ENCODE measurements at regions not wholly inside any gene's neighbourhood (a gene's known extent, or its start where the extent isn't known, plus 50 kb on each side); places are given as distances from the start of the nearest gene placed in this dataset.

- DNase-seq (ENCODE audit: low spot score) (no peak), ATAC-seq (ENCODE audit: low read depth) (no peak)
- Histone ChIP-seq H3K36me3 (ENCODE audit: low read depth) (no peaks in the 10 kb centered on the region), H3K4me1 (ENCODE audit: insufficient read depth, poor library complexity, severe bottlenecking) (no peaks in the 10 kb centered on the region), H3K4me3 (ENCODE audit: severe bottlenecking) (no peak overlapping the region), H3K27ac (ENCODE audit: poor library complexity, severe bottlenecking) (no peak overlapping the region), H3K27me3 (ENCODE audit: insufficient read depth, poor library complexity, severe bottlenecking) (peaks cover 5% of the 10 kb centered on the region), H3K9me3 (ENCODE audit: severe bottlenecking) (no peaks in the 10 kb centered on the region)
- TF ChIP-seq CTCF (IDR thresholded peaks at IDR 0.05; ENCODE audit: poor library complexity, severe bottlenecking): no peak
Observed at GRCh38 chr2:106703161-106703560, 182.8 kb downstream of the ST6GAL2 start.

- ATAC-seq (ENCODE audit: low read depth): no peak
- Histone ChIP-seq H3K9me3 (ENCODE audit: severe bottlenecking) (no peaks in the 10 kb centered on the region), H3K4me1 (ENCODE audit: insufficient read depth, poor library complexity, severe bottlenecking) (no peaks in the 10 kb centered on the region), H3K36me3 (ENCODE audit: low read depth) (no peaks in the 10 kb centered on the region), H3K27me3 (ENCODE audit: insufficient read depth, poor library complexity, severe bottlenecking) (peaks cover under 1% of the 10 kb centered on the region), H3K4me3 (ENCODE audit: severe bottlenecking) (no peak overlapping the region), H3K27ac (ENCODE audit: poor library complexity, severe bottlenecking) (no peak overlapping the region)
- DNase-seq (ENCODE audit: low spot score): no peak
- TF ChIP-seq CTCF (IDR thresholded peaks at IDR 0.05; ENCODE audit: poor library complexity, severe bottlenecking): no peak
Observed at GRCh38 chr2:106704798-106705197, 181.2 kb downstream of the ST6GAL2 start.

GRCh38 chr2:106705877-106706276 is 180.1 kb downstream of the ST6GAL2 start:
- no peak for DNase-seq (ENCODE audit: low spot score)
- H3K9me3 ChIP-seq (ENCODE audit: severe bottlenecking): no peaks in the 10 kb centered on the region
- no peak for TF ChIP-seq CTCF (IDR thresholded peaks at IDR 0.05; ENCODE audit: poor library complexity, severe bottlenecking)

GRCh38 chr2:106706283-106706682 is 179.7 kb downstream of the ST6GAL2 start:
- Histone ChIP-seq H3K27ac (ENCODE audit: poor library complexity, severe bottlenecking) (no peak overlapping the region), H3K36me3 (ENCODE audit: low read depth) (no peaks in the 10 kb centered on the region), H3K4me3 (ENCODE audit: severe bottlenecking) (no peak overlapping the region), H3K9me3 (ENCODE audit: severe bottlenecking) (no peaks in the 10 kb centered on the region), H3K27me3 (ENCODE audit: insufficient read depth, poor library complexity, severe bottlenecking) (no peaks in the 10 kb centered on the region), H3K4me1 (ENCODE audit: insufficient read depth, poor library complexity, severe bottlenecking) (no peaks in the 10 kb centered on the region)
- ATAC-seq (ENCODE audit: low read depth): no peak
- no peak for DNase-seq (ENCODE audit: low spot score)
- TF ChIP-seq CTCF (IDR thresholded peaks at IDR 0.05; ENCODE audit: poor library complexity, severe bottlenecking): no peak

More at GRCh38 chr2:106705877-106706276, 180.1 kb downstream of the ST6GAL2 start:
- H3K4me1 ChIP-seq (ENCODE audit: insufficient read depth, poor library complexity, severe bottlenecking): no peaks in the 10 kb centered on the region
- H3K36me3 ChIP-seq (ENCODE audit: low read depth): no peaks in the 10 kb centered on the region
- no peaks in the 10 kb centered on the region for H3K27me3 ChIP-seq (ENCODE audit: insufficient read depth, poor library complexity, severe bottlenecking)
- ATAC-seq (ENCODE audit: low read depth): no peak
- H3K4me3 ChIP-seq (ENCODE audit: severe bottlenecking): no peak overlapping the region
- no peak overlapping the region for H3K27ac ChIP-seq (ENCODE audit: poor library complexity, severe bottlenecking)

GRCh38 chr2:106708209-106708608 is 177.8 kb downstream of the ST6GAL2 start:
- ATAC-seq (ENCODE audit: low read depth) (no peak), DNase-seq (ENCODE audit: low spot score) (no peak)
- no peak overlapping the region for H3K4me3 ChIP-seq (ENCODE audit: severe bottlenecking)
- no peaks in the 10 kb centered on the region for H3K4me1 ChIP-seq (ENCODE audit: insufficient read depth, poor library complexity, severe bottlenecking)
- no peaks in the 10 kb centered on the region for H3K36me3 ChIP-seq (ENCODE audit: low read depth)
- H3K9me3 ChIP-seq (ENCODE audit: severe bottlenecking): no peaks in the 10 kb centered on the region
- H3K27ac ChIP-seq (ENCODE audit: poor library complexity, severe bottlenecking): no peak overlapping the region
- H3K27me3 ChIP-seq (ENCODE audit: insufficient read depth, poor library complexity, severe bottlenecking): no peaks in the 10 kb centered on the region
- TF ChIP-seq CTCF (IDR thresholded peaks at IDR 0.05; ENCODE audit: poor library complexity, severe bottlenecking): no peak

Data from RWPE2 (cell line).